ENCODE measurements at regions not wholly inside any gene's neighbourhood (a gene's known extent, or its start where the extent isn't known, plus 50 kb on each side); places are given as distances from the start of the nearest gene placed in this dataset.
A peak's percentile ranks its signal among the peaks of the same experiment; 100 is the strongest.

DNA sequence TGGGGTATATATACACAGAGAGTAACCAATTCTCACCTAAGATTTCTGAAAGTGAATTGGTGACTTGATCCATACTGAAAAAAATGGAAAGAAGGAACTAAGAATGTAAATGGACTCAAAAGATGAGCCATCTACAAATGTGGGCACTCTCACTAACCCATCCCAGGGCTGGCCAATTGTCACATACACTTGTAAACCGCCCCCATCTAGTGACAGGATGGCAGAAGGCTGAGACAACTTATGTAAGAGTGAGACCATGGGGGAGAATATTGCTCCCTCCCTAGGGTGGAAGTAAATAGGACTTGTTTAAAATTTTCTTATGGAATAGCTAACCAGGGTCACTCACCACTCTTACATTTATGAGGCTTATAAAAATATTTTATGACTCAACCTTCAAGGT, 377.1 kb upstream of the ISX start:
- DNase-seq (ENCODE audit: low read depth): no peak
- TF ChIP-seq, protein P1, sequence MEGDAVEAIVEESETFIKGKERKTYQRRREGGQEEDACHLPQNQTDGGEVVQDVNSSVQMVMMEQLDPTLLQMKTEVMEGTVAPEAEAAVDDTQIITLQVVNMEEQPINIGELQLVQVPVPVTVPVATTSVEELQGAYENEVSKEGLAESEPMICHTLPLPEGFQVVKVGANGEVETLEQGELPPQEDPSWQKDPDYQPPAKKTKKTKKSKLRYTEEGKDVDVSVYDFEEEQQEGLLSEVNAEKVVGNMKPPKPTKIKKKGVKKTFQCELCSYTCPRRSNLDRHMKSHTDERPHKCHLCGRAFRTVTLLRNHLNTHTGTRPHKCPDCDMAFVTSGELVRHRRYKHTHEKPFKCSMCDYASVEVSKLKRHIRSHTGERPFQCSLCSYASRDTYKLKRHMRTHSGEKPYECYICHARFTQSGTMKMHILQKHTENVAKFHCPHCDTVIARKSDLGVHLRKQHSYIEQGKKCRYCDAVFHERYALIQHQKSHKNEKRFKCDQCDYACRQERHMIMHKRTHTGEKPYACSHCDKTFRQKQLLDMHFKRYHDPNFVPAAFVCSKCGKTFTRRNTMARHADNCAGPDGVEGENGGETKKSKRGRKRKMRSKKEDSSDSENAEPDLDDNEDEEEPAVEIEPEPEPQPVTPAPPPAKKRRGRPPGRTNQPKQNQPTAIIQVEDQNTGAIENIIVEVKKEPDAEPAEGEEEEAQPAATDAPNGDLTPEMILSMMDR (IDR thresholded peaks at IDR 0.05; ENCODE audit: low read depth, low read length): no peak
- TF ChIP-seq MYC (IDR thresholded peaks at IDR 0.05; ENCODE audit: low read depth, low read length) (no peak), POLR2A (IDR thresholded peaks at IDR 0.05; ENCODE audit: extremely low read depth, insufficient read length) (no peak)
- TF ChIP-seq, protein P2, sequence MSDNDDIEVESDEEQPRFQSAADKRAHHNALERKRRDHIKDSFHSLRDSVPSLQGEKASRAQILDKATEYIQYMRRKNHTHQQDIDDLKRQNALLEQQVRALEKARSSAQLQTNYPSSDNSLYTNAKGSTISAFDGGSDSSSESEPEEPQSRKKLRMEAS (IDR thresholded peaks at IDR 0.05; ENCODE audit: low read depth, low read length): no peak
- H3K4me3 ChIP-seq (ENCODE audit: low read depth, low read length): no peak overlapping the region

DNA sequence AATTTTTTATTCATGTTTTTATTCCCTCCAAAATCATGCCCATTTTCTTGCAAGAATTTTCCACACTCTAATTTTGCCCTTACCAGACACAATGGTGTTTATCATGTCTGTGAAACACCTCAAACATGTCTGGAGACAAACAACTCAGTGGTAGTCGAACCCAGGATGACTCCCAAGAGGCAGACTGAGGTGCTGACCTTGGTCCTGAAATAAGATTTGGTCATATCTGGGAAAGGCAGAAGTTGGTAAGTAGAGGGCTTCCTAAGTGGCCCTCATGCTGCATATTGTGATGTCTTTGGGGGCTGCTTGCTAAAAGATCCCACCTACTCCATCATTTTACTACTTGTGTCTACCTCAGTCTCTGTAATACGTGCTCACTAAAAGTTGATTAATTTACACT, 369.4 kb upstream of the ISX start:
- TF ChIP-seq MYC (IDR thresholded peaks at IDR 0.05; ENCODE audit: low read depth, low read length) (no peak), POLR2A (IDR thresholded peaks at IDR 0.05; ENCODE audit: extremely low read depth, insufficient read length) (no peak)
- TF ChIP-seq, protein P2 (IDR thresholded peaks at IDR 0.05; ENCODE audit: low read depth, low read length): no peak
- TF ChIP-seq, protein P1 (IDR thresholded peaks at IDR 0.05; ENCODE audit: low read depth, low read length): no peak
- no peak overlapping the region for H3K4me3 ChIP-seq (ENCODE audit: low read depth, low read length)
- DNase-seq (ENCODE audit: low read depth): peak; percentile 37

DNA sequence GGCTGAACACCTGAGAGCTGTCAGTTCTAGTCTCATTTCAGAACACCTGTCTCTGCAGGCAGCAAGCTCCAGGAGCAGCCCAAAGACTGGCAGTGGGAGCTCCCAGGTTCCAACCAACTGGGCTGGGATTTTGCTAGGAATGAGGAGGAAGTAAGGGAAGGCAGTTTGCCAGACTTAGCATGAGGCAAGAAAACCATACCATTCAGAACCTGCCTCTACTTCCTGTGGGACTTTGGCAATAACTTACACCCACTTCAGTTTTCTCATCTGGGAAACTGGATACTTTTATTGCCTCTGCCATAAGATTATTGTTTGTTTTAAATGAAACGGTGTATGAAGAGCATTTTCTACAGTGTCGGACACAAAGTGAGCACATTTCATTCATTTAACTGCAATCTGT, 363.7 kb upstream of the ISX start:
- DNase-seq (ENCODE audit: low read depth): no peak
- H3K4me3 ChIP-seq (ENCODE audit: low read depth, low read length): no peak overlapping the region
- no peak for TF ChIP-seq MYC (IDR thresholded peaks at IDR 0.05; ENCODE audit: low read depth, low read length)

DNA sequence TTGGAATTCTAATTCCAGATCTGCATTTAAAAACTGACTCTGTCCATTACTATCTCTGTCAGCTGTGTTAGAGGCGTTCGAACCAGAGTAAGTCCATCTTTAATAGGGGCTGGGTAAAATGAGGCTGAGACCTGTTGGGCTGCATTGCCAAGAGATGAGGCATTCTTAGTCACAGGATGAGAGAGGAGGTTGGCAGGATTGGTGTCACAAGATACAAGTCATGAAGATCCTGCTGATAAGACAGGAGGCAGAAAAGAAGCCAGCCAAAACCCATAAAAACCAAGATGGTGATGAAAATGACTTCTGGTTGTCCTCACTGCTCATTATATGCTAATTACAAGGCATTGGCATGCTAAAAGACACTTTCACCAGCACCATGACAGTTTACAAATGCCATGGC, 356.3 kb upstream of the ISX start:
- no peak for DNase-seq (ENCODE audit: low read depth)
- H3K4me3 ChIP-seq (ENCODE audit: low read depth, low read length): no peak overlapping the region
- TF ChIP-seq, protein P1 (IDR thresholded peaks at IDR 0.05; ENCODE audit: low read depth, low read length): no peak
- TF ChIP-seq MYC (IDR thresholded peaks at IDR 0.05; ENCODE audit: low read depth, low read length): no peak
- TF ChIP-seq, protein P2 (IDR thresholded peaks at IDR 0.05; ENCODE audit: low read depth, low read length): no peak
- no peak for TF ChIP-seq POLR2A (IDR thresholded peaks at IDR 0.05; ENCODE audit: extremely low read depth, insufficient read length)

DNA sequence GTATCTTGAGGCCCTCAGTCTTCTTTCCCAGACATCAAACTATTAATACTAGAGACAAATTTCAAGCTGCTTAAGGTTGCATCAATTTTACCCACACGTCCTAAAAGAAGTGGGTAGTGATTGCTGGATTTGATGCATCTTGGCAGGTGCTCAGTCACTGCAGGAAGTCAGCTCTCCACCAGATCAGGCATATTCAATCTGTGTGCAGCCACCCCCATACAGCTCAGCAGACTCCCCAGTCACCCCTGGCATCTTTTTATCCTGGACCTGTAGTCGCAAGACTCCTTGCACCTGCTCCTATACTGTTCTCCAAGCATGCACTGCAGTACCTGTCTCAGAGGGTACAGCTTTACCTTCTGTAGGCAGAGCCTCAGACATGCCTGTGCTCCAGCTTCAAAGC, 343.1 kb upstream of the ISX start:
- no peak for DNase-seq (ENCODE audit: low read depth)
- TF ChIP-seq, protein P1 (IDR thresholded peaks at IDR 0.05; ENCODE audit: low read depth, low read length): no peak
- TF ChIP-seq POLR2A (IDR thresholded peaks at IDR 0.05; ENCODE audit: extremely low read depth, insufficient read length): no peak
- TF ChIP-seq, protein P2 (IDR thresholded peaks at IDR 0.05; ENCODE audit: low read depth, low read length): no peak
- TF ChIP-seq MYC (IDR thresholded peaks at IDR 0.05; ENCODE audit: low read depth, low read length): no peak
- H3K4me3 ChIP-seq (ENCODE audit: low read depth, low read length): no peak overlapping the region

DNA sequence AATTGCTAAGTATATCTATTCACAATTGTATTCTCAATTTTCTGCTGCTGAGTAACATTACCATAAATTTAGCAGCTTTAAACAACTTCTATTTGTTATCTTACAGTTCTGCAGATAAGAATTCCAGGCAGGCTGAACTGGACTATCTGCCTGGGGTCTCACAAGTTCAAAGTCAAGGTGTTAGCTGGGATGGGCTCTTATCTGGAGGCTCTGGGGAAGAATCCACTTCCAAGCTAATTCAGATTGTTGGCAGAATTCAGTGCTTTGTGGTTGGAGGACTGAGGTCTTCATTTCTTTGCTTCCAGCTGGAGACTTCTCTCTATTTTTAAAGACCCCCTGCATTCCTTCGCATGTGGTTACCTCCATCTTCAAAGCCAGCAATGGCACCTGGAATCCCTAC, 329.9 kb upstream of the ISX start:
- no peak for DNase-seq (ENCODE audit: low read depth)
- TF ChIP-seq, protein P1 (IDR thresholded peaks at IDR 0.05; ENCODE audit: low read depth, low read length): no peak
- TF ChIP-seq POLR2A (IDR thresholded peaks at IDR 0.05; ENCODE audit: extremely low read depth, insufficient read length) (no peak), MYC (IDR thresholded peaks at IDR 0.05; ENCODE audit: low read depth, low read length) (no peak)
- TF ChIP-seq, protein P2 (IDR thresholded peaks at IDR 0.05; ENCODE audit: low read depth, low read length): no peak
- H3K4me3 ChIP-seq (ENCODE audit: low read depth, low read length): no peak overlapping the region
